Fibroblast of villous mesenchyme (primary cell): ENCODE measurements at regions not wholly inside any gene's neighbourhood (a gene's known extent, or its start where the extent isn't known, plus 50 kb on each side); places are given as distances from the start of the nearest gene placed in this dataset.

ENCODE experiments used
- DNase-seq: peaks from one replicate; pipeline ENCODE4 v3.0.0-alpha.2; 2010; ENCODE audit warnings: low read depth
- H3K4me3 ChIP-seq: 2 replicates; pipeline ENCODE4 v1.5.1; 2011; ENCODE audit warnings: low read depth, mild to moderate bottlenecking, low read length
- TF ChIP-seq, protein P1 (sequence below): IDR thresholded peaks from 2 replicates; pipeline ENCODE4 v1.5.1; 2012; ENCODE audit warnings: low read depth, mild to moderate bottlenecking, low read length; ENCODE audit not compliant: insufficient read depth

- TF ChIP-seq, protein P1, sequence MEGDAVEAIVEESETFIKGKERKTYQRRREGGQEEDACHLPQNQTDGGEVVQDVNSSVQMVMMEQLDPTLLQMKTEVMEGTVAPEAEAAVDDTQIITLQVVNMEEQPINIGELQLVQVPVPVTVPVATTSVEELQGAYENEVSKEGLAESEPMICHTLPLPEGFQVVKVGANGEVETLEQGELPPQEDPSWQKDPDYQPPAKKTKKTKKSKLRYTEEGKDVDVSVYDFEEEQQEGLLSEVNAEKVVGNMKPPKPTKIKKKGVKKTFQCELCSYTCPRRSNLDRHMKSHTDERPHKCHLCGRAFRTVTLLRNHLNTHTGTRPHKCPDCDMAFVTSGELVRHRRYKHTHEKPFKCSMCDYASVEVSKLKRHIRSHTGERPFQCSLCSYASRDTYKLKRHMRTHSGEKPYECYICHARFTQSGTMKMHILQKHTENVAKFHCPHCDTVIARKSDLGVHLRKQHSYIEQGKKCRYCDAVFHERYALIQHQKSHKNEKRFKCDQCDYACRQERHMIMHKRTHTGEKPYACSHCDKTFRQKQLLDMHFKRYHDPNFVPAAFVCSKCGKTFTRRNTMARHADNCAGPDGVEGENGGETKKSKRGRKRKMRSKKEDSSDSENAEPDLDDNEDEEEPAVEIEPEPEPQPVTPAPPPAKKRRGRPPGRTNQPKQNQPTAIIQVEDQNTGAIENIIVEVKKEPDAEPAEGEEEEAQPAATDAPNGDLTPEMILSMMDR, result no peak
- no peak for DNase-seq
- H3K4me3 ChIP-seq, result no peak overlapping the region
These were observed 732.7 kb upstream of the TENM4 start for GRCh38 chr11:80173371-80174136.

DNA sequence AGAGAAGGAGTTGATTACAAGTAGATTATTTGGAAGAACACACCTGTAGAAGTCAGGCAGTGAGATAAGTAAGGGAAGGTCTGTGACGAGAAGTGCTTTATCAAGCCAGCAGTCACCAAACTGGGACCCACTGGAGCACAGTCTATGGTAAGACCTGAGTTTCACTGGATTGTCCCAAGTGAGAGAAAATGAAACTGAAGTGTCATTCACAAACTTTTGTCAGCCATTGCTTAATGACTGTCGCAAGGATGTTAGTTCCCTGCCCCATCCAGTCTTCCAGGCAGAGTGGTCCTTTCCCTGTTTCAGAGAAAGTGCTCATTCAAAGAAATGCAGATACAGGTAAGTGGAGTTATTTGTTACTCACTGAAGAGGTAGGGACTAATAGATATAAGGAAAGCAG, 728.0 kb upstream of the TENM4 start:
- DNase-seq, result no peak
- TF ChIP-seq, protein P1, result no peak
- H3K4me3 ChIP-seq, result no peak overlapping the region

GRCh38 chr11:80167766-80168165, 726.9 kb upstream of the TENM4 start:
- no peak overlapping the region for H3K4me3 ChIP-seq
- DNase-seq, result no peak
- TF ChIP-seq, protein P1, result no peak

DNA sequence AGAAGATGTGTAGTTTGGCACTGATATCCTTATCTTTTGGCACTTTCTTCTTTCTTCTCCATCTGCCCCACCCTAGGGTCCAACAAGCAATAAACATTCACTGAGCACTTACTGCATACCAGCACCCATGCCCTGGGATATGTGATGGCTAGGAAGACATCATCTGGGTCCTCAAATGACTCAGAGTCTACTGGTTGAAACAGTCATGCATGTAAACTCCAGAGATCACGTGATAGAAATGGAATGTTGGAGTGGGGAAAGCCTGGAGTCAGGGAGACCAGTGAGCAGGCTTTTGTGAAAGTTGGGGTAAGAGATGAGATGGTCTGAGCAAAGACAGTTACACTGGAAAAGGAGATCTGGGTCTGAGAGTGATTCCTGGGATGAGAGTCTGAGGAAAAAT, 724.9 kb upstream of the TENM4 start:
- no peak overlapping the region for H3K4me3 ChIP-seq
- TF ChIP-seq, protein P1, result no peak
- DNase-seq, result no peak

GRCh38 chr11:80163441-80163840, 722.6 kb upstream of the TENM4 start:
- DNase-seq, result no peak
- TF ChIP-seq, protein P1, result no peak
- no peak overlapping the region for H3K4me3 ChIP-seq

GRCh38 chr11:80163011-80163410, 722.2 kb upstream of the TENM4 start:
- H3K4me3 ChIP-seq, result no peak overlapping the region
- DNase-seq, result peak; percentile 31
- TF ChIP-seq, protein P1, result no peak

DNA sequence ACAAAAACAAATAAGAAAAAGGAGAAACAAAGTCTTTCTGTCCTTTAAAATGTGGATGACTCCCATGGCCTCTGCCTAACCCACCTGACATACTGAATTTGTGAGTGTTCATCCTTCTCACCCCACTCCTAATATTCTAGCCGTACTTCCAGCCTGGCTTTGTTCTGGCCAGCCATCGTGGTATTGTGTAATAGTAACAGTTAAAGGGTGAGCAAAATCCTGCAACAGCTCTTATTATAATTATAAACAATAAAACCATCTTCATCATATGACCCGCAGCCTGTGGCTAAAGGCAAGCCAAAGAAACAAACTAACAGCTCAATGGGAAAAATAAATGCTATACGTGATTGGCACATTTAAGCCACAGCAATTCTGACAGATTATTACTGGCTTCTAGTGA, 721.6 kb upstream of the TENM4 start:
- TF ChIP-seq, protein P1, result no peak
- no peak for DNase-seq
- no peak overlapping the region for H3K4me3 ChIP-seq
